PC-3 (cell line): ENCODE measurements at regions not wholly inside any gene's neighbourhood (a gene's known extent, or its start where the extent isn't known, plus 50 kb on each side); places are given as distances from the start of the nearest gene placed in this dataset.

Source experiments
- CTCF ChIP-seq: fragments of 300-600 bp; sonication (generic); conservative IDR thresholded peaks from 2 replicates; pipeline ENCODE4 v1.5.1; 2017; ENCODE audit warnings: antibody characterized with exemption, low read depth, mild to moderate bottlenecking, low read length
- EZH2 ChIP-seq: fragments of 300-600 bp; sonication (generic); IDR thresholded peaks from one replicate; pipeline ENCODE4 v1.6.1; 2017; ENCODE audit warnings: antibody characterized with exemption, mild to moderate bottlenecking, low read length; ENCODE audit not compliant: unreplicated experiment
- EZH2phosphoT487 ChIP-seq: fragments of 300-600 bp; sonication (generic); IDR thresholded peaks from 2 replicates; pipeline ENCODE4 v1.6.1; 2018; ENCODE audit warnings: mild to moderate bottlenecking, antibody characterized with exemption, low read length, borderline replicate concordance

GRCh38 chr6:98477231-98477630 is 357.1 kb upstream of the POU3F2 start:
- TF ChIP-seq CTCF (no peak), EZH2 (no peak), EZH2phosphoT487 (no peak)
